ENCODE measurements at regions not wholly inside any gene's neighbourhood (a gene's known extent, or its start where the extent isn't known, plus 50 kb on each side); places are given as distances from the start of the nearest gene placed in this dataset.
"Not testable (repeated sequence)": the region's sequence is repeated elsewhere in the genome, so short reads cannot be mapped to it uniquely, and the experiment has no call there.

- Histone ChIP-seq H3K9me3 (ENCODE audit: insufficient read depth, low read length) (peaks cover 8% of the 10 kb centered on the region; the same call in 1 of the 2 replicates), H3K36me3 (replicated peaks; ENCODE audit: low read depth, low read length) (no peaks in the 10 kb centered on the region), H2AFZ (ENCODE audit: low read depth, low read length) (no peak overlapping the region), H3K4me2 (ENCODE audit: low read length) (no peak overlapping the region), H3K27ac (ENCODE audit: low read length) (no peak overlapping the region), H4K20me1 (ENCODE audit: insufficient read depth, low read length) (0 out of 2 replicates have a peak, but pooled peaks cover 6% of the 10 kb centered on the region), H3K4me1 (ENCODE audit: low read length) (peaks cover 26% of the 10 kb centered on the region), H3K27me3 (ENCODE audit: low read depth, low read length) (peaks cover 13% of the 10 kb centered on the region), H3K4me3 (ENCODE audit: low read length) (no peak overlapping the region), H3K9ac (ENCODE audit: low read length) (no peak overlapping the region), H3K79me2 (ENCODE audit: low read length) (no peaks in the 10 kb centered on the region)
- TF ChIP-seq CTCF (IDR thresholded peaks at IDR 0.05; ENCODE audit: low read depth, low read length) (no peak), EZH2phosphoT487 (IDR thresholded peaks at IDR 0.05; ENCODE audit: low read depth) (no peak)
These were observed 123.0 kb downstream of the BANF2 start for GRCh38 chr20:17822540-17823408.

GRCh38 chr20:17822039-17822438, 122.3 kb downstream of the BANF2 start:
- H3K9ac ChIP-seq (ENCODE audit: low read length): no peak overlapping the region

GRCh38 chr20:17821606-17822005, 121.8 kb downstream of the BANF2 start:
- not testable (repeated sequence) for H3K27ac ChIP-seq (ENCODE audit: low read length); H3K27me3 ChIP-seq (ENCODE audit: low read depth, low read length); H3K79me2 ChIP-seq (ENCODE audit: low read length); H3K9me3 ChIP-seq (ENCODE audit: insufficient read depth, low read length); H3K36me3 ChIP-seq (replicated peaks; ENCODE audit: low read depth, low read length); H3K4me3 ChIP-seq (ENCODE audit: low read length); H4K20me1 ChIP-seq (ENCODE audit: insufficient read depth, low read length); H2AFZ ChIP-seq (ENCODE audit: low read depth, low read length); H3K9ac ChIP-seq (ENCODE audit: low read length); H3K4me2 ChIP-seq (ENCODE audit: low read length)
- peaks cover 18% of the 10 kb centered on the region for H3K4me1 ChIP-seq (ENCODE audit: low read length)

More at GRCh38 chr20:17822039-17822438, 122.3 kb downstream of the BANF2 start:
- H3K36me3 ChIP-seq (replicated peaks; ENCODE audit: low read depth, low read length): no peaks in the 10 kb centered on the region
- 0 out of 2 replicates have a peak, but pooled peaks cover 6% of the 10 kb centered on the region for H4K20me1 ChIP-seq (ENCODE audit: insufficient read depth, low read length)
- H3K4me2 ChIP-seq (ENCODE audit: low read length): no peak overlapping the region
- H3K4me3 ChIP-seq (ENCODE audit: low read length): no peak overlapping the region
- H3K27ac ChIP-seq (ENCODE audit: low read length): no peak overlapping the region
- peaks cover 6% of the 10 kb centered on the region for H3K27me3 ChIP-seq (ENCODE audit: low read depth, low read length)
- peaks cover 22% of the 10 kb centered on the region for H3K4me1 ChIP-seq (ENCODE audit: low read length)
- TF ChIP-seq EZH2phosphoT487 (IDR thresholded peaks at IDR 0.05; ENCODE audit: low read depth) (no peak), CTCF (IDR thresholded peaks at IDR 0.05; ENCODE audit: low read depth, low read length) (no peak)
- no peak overlapping the region for H2AFZ ChIP-seq (ENCODE audit: low read depth, low read length)
- H3K9me3 ChIP-seq (ENCODE audit: insufficient read depth, low read length): peaks cover 8% of the 10 kb centered on the region; the same call in 1 of the 2 replicates
- H3K79me2 ChIP-seq (ENCODE audit: low read length): no peaks in the 10 kb centered on the region

GRCh38 chr20:17819395-17820093, 119.8 kb downstream of the BANF2 start:
- no peaks in the 10 kb centered on the region for H3K79me2 ChIP-seq (ENCODE audit: low read length)
- TF ChIP-seq EZH2phosphoT487 (IDR thresholded peaks at IDR 0.05; ENCODE audit: low read depth) (no peak), CTCF (IDR thresholded peaks at IDR 0.05; ENCODE audit: low read depth, low read length) (no peak)
- H2AFZ ChIP-seq (ENCODE audit: low read depth, low read length): no peak overlapping the region

More at GRCh38 chr20:17819395-17820093, 119.8 kb downstream of the BANF2 start:
- no peaks in the 10 kb centered on the region for H3K36me3 ChIP-seq (replicated peaks; ENCODE audit: low read depth, low read length)
- no peaks in the 10 kb centered on the region for H3K4me1 ChIP-seq (ENCODE audit: low read length)
- H3K4me3 ChIP-seq (ENCODE audit: low read length): no peak overlapping the region
- H3K9me3 ChIP-seq (ENCODE audit: insufficient read depth, low read length): peaks cover 8% of the 10 kb centered on the region; the same call in 1 of the 2 replicates
- no peaks in the 10 kb centered on the region; the same call in 1 of the 2 replicates for H3K27me3 ChIP-seq (ENCODE audit: low read depth, low read length)
- H4K20me1 ChIP-seq (ENCODE audit: insufficient read depth, low read length): 0 out of 2 replicates have a peak, but pooled peaks cover 3% of the 10 kb centered on the region
- H3K4me2 ChIP-seq (ENCODE audit: low read length): no peak overlapping the region
- no peak overlapping the region for H3K27ac ChIP-seq (ENCODE audit: low read length)
- H3K9ac ChIP-seq (ENCODE audit: low read length): no peak overlapping the region
